ENCODE measurements at regions not wholly inside any gene's neighbourhood (a gene's known extent, or its start where the extent isn't known, plus 50 kb on each side); places are given as distances from the start of the nearest gene placed in this dataset.

DNA sequence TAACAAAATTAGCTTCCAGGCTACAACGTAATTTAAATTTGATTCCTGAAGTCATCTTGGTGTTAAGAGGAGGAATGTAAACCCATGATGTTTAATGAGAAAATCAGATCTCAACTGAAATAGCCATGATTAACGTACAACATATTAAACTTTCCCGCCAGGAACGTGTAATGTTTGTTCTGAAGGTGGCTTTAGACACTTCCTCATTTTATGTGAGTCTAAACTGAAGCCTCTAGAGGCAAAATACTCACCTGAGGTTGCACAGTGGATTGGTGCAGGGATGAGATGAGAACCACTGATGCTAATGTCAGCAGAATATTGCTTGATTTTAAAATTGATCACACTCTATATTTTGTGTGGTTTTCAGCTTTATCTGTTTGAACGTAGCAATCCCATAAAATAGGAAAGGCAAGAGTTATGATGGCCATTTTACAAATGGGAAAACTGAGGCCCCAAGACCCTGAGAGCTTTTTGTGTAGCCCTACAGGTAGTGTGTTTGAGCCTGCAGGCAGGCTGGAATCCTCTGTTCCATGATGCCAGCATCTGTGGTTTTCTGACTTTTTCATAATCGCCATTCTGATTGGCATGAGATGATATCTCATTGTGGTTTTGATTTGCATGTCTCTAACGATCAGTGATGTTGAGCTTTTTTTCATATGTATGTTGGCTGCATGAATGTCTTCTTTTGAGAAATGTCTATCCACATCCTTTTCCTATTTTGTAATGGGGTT is 243.7 kb upstream of the BMPER start:
- no peak for DNase-seq (ENCODE audit: low spot score)

DNA sequence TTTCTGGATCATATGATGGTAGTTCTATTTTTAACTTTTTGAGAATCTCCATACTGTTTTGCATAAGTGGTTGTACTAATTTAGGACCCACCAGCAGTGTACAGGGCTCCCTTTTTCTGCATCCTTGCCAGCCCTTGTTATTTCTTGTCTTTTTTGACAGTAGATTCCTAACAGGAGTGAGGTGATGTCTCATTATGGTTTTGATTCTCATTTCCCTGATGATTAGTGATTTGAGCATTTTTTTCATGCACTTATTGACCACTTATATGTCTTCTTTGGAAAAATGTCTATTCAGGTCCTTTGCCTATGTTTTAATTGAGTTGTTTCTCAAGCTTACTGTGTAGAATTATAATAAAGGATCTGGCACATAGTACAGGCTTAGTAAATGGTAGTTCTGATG is 238.8 kb upstream of the BMPER start:
- DNase-seq (ENCODE audit: low spot score), result no peak

DNA sequence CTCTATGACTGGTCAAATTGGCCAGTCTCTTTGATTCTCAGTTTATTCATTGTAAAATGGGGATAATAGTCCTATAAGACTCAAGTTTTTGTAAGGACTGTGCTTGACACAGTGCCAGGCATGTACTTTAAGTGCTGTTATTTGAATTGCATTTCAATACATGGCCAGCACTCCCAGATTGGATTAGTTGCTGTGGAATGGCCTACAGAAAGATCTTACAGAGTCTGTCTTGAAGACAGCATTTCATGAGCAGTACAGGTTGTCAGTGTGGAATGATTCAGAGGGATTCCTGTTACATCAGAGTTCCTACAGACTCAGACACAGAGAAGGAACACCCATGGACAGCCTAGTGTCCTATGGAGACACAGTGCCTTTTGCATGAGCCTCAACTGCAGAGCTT is 238.1 kb upstream of the BMPER start:
- DNase-seq (ENCODE audit: low spot score), result no peak

DNA sequence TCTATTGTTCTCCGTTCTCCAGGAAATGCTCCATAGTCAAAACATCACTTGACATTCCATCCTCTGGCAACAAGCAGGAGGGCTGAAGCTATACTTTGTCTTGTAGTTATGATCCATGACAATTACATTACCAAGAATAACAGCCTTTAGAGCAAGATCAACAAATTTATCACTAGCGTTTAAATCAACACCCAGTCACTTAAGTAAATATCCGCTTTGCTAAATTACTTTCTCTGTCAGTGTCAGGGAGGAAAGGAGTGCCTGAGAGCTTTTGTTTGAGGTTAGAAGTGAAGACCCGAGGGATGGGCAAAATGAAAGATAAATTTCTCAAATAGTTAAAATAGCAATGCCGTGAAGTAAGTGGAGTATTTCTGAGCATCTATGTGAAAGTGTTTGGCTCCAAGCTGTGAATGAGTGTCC is 236.1 kb upstream of the BMPER start:
- no peak for DNase-seq (ENCODE audit: low spot score)

DNA sequence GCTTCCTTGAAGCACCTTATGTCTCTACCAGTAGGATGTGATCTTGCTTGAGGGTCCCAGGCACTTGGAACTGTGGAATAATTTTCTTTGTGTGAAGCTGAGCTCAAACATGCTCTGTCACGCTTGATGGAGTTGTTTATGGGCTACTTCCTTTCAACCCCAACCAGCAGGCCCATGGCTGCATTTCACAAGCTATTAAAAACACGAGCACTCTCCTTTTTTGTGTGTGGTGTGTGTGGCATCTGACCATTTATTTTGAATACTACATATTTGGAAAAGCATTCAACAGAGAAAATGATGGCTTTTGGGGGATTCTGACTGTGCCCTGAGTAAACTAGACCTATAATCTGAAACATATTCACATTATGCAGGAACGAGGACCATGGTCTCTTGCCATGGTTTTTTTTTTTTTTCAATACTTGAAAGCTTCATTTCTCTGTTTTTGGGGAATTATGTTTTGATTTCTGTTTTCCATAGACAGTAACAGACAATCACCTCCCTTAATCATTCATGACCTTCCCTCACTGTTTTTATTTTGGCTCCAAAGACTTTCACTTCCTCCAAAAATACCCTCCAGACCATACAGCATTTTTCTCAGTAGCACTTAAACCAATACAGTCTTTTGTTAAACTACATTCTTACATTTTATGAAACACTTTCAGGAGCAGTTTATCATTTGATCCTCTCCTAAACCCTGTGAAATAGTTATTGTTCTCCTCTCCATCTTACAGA is 233.6 kb upstream of the BMPER start:
- no peak for DNase-seq (ENCODE audit: low spot score)

DNA sequence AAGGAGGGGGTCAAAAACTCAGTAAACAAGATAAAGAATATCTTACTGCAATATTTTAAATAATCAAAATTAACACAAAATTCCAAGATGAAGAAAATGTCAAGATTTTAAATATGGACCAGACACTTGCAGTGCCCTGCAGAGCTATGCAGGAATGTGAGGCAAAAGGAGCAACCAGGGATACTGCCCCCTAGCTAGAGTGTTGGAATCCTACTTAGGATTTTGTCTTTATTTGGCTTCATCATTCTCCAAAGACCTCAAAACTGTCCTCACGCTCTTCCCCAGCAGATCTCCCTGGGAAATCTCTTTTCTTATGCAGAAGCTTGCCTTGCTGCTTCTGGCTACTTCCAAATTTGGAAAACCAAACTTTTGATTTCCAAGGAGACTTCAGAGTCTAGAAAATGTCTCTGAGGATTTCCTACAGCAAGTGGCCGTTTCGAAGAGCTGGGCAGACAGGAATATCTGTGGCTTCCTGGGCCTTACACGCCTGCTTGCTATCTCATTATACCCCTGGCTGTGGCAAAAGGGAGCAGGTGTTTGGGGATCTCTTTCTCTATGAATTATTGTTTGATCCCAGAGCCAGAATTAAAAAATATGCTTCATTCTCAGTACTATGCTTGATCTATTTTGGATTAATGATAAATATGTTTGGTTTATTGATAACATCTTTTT is 232.2 kb upstream of the BMPER start:
- no peak for DNase-seq (ENCODE audit: low spot score)

DNA sequence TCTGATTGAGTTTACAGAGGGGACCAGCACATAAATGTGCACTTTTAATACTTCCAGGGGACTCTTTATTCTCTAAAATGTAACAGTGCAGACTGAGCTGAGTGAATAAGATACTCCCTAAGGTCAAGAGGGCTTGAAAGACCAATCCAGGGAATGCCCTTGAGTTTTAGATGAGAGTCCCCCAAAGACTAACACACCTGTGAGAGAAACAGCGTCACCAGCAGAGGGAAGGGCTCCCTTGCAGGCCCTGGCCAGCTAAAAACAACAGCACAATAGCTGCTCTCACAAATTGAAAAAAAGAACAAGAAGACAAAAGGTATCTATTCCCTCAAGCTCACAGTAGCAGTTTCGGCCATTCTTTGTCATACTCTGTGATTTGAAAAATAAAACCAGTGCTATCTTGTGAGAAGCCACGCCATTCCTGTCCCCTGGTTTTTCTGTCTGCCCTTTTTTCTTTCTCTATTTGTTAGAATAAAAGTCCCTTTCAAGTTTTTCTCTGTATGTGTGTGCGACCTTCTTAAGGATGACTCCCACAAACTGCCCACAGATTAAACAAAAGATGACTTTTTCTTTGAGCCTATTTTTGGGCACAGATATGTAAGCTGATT is 230.4 kb upstream of the BMPER start:
- no peak for DNase-seq (ENCODE audit: low spot score)

DNA sequence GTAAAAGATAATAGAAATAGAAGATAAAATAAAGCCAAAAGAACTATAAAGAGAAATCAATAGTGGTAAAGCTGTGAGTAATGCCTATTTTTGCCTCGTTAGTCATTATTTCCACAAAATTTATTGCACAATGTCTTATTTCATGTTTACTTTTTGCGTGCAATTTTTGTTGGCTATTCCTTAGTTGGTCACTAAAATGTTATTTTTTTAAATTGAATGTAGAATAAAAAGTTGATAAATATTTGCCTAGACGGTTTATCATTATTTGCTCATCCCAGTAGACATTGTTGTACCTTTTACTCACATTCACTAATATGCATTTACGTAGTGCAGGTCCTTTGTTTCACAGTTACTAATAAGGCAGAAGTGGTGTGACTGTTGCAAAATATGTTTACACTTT is 227.8 kb upstream of the BMPER start:
- no peak for DNase-seq (ENCODE audit: low spot score)

DNA sequence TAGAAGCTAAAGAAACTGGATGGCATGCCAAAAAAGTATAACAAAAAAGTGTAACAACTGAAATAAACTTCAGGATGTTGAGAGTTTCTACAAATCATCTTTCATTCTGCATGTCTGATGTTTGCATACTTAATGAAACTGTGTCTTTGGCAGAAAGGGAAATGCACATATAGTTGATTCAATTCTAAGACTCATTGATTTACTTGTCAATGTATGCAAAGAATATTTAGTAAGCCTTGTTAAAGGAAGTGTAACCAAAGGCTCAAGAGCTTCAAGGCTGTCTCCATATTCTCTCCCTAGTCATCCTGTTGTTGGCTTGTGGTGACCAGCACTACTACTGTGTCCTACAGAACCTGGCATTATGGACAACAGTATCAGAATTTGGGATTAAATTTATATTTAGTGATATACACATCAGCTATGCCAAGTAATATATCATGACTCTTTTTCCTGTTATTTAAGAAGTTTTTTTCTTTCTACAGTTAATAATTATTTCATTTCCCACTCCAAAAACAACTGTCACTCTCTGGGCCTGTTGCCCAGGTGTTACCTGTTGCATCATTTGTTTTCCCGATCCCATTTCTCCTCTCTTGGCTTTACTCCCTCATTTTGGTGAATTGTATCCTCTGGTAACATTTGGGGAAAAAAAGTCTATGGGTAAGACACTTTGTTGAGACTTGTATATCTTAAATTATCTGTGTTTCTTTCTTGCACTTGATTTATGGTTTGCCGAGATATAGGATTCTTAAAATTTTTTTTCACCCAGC is 226.6 kb upstream of the BMPER start:
- no peak for DNase-seq (ENCODE audit: low spot score)

DNA sequence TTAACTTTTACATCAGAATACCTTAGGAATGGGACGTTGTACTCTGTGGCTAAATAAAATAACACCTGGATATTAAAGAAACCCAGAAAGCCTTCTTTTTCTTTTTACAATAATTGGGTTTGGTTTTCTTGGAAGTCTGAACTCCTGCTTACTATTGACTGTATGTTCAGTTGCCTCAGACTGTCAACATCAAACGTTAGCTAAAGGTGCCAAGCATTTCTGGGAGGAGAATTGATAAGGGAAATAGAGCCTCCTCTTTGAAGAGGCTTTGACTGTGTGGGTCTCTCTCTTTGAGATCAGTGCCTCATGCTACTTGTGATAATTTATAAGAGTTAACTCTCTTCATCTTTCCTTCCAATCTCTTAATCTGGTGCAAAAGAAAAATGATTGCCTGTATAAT is 224.7 kb upstream of the BMPER start:
- DNase-seq (ENCODE audit: low spot score), result no peak

DNA sequence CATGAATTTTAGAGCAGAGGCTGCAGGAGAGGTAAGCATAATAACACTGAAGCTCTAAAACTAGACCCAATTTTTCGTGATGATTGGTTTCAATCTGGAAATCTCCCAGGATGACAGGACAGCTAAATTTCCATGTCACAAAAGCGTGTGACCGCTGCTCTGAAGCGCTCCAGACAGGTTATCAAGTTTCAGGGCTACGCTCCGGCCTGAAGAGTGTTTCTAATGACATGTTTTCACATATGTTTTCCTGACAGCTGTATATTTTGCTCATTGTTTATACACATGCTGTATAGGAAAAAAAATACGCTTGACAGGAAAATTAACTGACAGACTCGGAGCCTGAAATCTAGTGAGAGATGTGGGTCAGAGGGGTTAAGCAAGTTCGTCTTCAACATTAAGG is 219.8 kb upstream of the BMPER start:
- DNase-seq (ENCODE audit: low spot score), result no peak

DNA sequence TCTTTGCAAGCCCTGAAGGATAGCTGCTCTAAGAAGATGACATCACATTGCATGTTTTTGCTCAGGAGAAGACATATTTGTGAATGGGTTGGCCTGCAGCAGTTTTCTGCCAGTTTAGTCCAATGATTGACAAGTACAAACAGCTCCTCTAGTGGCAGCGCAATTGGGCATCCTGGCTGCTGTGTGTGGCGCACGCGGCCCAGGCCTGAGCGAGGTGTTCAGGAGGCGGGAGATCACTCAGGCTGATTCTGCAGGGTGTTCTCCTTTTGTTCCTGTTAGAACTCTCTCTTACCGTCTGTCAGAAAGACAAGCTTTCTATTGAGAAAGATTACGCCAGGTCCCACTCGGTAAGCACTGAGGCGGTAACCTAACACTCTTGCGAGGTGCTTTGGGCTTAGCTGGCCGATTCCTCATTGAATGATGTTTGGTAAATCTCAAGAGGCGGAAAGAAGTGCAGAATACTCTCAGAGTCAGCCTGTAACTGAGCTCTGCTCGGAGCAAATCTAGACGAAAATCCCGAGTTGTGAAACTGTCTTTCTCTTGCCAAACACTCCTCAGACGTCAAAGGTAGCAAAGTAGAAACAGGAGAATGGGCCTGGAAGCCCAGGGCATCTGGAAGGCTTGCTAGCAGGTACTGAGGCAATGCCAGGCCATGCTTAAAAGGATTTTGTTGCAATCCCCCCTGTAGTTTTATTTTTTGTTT is 219.2 kb upstream of the BMPER start:
- no peak for DNase-seq (ENCODE audit: low spot score)

DNA sequence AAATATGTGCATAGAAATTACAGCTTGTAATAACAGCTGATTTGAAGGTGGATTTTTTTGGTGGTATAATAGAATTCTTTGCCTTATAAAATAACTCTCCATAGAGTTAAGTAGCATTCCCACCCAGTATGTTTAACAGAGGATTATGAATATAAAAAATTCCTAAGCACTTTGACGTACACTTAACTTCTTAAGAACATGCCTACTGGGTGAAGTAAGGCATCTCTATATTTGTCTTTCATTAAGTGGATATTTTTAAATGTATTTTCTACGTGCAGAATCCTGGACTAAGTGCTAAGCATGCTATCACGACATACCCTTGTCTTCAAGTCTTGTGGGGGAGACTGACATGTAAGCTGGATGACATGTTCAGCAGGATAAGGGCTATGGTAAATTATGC is 217.7 kb upstream of the BMPER start:
- DNase-seq (ENCODE audit: low spot score), result no peak

DNA sequence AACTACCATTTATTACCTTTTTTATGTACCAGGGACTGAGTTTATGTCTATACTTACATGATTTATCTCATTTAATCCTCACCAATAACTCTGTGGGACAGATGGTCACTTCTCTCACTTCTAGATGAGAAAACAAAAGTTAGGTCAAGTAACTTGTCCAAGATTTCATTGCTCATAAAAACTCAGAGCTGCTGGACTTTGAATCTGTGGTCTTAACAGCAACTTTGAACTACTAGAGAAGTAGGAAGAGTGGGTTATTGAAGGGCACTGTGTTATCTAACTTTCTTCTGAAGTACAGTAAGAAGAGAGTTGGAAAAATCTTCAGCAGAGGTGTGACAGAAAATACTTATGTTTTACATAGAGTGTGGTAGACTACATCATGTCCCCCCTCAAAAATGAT is 214.2 kb upstream of the BMPER start:
- DNase-seq (ENCODE audit: low spot score), result no peak

DNA sequence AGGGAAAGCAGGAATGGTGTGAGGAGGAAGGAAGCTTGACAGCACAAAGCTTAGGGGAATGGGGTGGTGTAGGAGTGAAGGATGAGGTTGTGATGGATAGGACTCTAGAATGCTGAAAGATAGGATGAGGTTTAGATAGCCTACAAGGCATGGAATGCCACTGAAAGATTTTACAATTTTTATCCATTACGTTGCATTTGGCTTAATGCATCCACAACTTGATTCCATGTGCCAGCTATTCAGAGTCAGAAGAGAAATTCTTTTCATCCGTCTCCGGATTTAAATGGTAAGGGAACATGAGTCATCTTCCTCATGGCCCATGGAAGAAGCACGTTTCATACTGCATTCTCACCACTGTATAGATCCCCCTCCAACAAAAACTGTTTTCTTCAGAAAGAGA is 212.4 kb upstream of the BMPER start:
- no peak for DNase-seq (ENCODE audit: low spot score)

DNA sequence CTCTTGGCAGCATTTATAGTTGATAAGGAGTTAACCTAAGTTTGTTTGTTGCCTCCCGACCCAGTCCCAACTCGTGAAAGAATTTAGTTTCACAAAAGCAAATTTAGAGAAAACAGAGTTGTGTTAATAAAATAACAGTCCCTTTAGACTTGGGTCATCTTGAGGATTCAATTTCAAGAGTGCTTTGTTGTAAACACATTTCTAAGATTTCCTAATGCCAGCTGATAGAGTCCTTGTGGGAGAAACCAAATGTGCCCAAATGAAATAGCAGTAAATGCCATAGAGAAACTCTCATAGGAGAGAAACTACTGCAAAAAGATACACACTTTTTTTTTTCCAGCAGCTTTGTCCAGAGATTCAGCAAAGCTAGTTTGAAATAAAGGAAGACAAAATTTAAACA is 211.3 kb upstream of the BMPER start:
- no peak for DNase-seq (ENCODE audit: low spot score)

DNA sequence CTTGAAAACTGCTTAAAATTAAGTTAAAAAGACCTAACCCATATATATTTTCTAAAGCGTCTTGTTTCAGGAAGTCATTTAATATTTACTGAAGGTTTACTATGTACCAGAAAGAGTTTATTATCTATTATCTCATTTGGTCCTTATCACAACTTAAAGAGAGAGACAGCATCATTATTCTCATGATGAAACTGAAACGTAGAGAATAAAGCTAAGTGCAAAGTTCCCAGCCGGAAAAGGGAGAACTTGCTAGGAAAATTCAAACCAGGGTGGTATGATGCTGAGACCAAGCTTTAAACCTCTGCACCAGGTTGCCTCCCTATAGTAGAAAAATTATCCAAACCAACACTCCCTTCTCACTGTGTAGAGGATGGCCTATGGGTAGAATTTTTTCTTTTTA is 207.7 kb upstream of the BMPER start:
- no peak for DNase-seq (ENCODE audit: low spot score)

DNA sequence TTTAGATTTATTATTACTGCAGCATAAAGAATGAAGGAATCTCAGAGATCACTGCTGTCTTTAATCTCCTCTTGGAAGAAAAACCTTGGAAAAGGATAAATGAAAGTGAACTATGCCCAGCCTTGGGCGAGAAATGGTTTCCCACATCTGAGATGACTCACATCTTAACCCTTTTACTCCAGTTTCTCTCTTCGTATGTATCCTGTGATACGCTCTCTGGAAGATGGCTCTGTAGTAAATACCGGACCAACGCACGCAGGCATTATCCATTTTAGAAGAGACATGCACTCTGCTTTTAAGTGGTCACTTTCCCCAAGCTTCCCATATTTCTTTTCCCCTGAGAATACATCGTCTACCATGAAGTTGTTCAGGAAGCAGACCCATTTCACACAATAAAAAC is 207.3 kb upstream of the BMPER start:
- DNase-seq (ENCODE audit: low spot score), result no peak

DNA sequence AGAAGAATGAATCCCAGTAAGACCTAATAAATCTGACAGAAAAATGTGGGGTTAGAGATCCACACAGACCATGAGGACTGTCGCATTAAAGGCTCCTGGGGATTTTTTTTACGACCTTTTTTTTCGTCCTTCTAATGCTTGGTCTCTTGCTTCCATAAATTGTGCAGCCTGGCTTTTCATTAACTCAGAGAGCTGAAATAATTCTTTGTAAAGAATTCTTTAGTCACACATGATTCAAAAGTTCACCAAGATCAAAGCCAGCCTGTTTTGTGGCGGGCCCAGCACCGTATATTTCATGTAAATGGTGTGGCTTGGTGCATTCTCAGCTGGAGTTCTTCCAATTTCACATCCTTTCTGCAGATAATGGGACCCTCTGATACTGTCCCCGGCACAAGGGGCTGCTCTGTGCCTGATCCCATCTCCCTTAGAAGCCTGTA is 206.6 kb upstream of the BMPER start:
- DNase-seq (ENCODE audit: low spot score), result no peak

DNA sequence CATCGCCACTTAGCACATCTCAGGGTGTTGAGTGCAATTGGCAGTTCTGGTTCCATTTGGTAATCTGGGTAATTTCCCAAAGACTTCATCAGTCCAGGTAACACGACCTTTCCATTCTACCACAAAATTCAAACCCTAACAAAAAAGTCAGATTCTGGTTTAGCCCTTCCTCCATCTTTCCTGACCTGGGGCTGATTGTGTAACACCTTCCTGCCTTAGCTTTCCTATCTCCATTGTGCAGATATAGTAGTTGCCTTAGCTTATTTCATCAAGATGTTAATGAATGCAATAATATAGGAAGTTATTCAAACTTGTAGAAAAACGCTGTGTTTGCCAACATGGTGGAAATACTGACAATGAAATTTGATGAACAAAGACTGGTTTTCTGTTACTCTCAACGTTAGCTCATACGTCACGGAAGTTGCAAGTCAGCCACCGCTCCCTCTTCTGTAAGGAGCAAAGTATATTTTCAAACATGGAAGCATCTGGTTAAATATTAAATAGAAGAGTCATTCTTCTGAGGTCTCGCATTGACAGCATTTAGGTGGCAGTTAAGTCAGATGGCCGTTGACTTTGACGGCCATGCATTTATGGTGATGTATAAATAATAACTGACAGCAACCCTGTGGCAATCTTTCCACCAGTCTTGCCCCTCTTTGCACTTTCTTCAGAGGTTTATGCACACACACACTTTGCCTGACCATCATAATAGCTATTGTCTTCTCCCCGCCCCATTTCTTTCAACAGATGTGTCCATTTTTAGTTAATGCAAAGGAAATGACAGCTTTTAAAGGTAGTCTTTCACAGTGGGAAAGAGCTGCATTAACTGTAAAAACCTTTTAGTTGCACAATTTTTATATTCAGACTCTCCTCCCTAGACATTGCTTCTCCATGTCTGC is 205.1 kb upstream of the BMPER start:
- DNase-seq (ENCODE audit: low spot score), result no peak
